ENCODE measurements at regions not wholly inside any gene's neighbourhood (a gene's known extent, or its start where the extent isn't known, plus 50 kb on each side); places are given as distances from the start of the nearest gene placed in this dataset.

GRCh38 chr17:72046643-72047612 lies 73.9 kb upstream of the SOX9 start:
- Histone ChIP-seq H2AFZ (ENCODE audit: low read depth, low read length) (no peak overlapping the region), H3K4me1 (ENCODE audit: insufficient read depth, low read length) (no peaks in the 10 kb centered on the region), H3K36me3 (ENCODE audit: insufficient read depth, low read length) (no peaks in the 10 kb centered on the region), H3K4me3 (ENCODE audit: low read length) (no peak overlapping the region), H3K9me3 (ENCODE audit: low read length) (no peaks in the 10 kb centered on the region), H3K27me3 (ENCODE audit: insufficient read depth, low read length) (no peaks in the 10 kb centered on the region)

- Histone ChIP-seq H3K4me1 (ENCODE audit: insufficient read depth, low read length) (no peaks in the 10 kb centered on the region), H3K9me3 (ENCODE audit: low read length) (no peaks in the 10 kb centered on the region), H2AFZ (ENCODE audit: low read depth, low read length) (no peak overlapping the region), H3K27me3 (ENCODE audit: insufficient read depth, low read length) (no peaks in the 10 kb centered on the region), H3K36me3 (ENCODE audit: insufficient read depth, low read length) (no peaks in the 10 kb centered on the region), H3K4me3 (ENCODE audit: low read length) (no peak overlapping the region)
These were observed 70.9 kb upstream of the SOX9 start for GRCh38 chr17:72049914-72050313.

- H3K4me1 ChIP-seq (ENCODE audit: insufficient read depth, low read length): no peaks in the 10 kb centered on the region
- no peaks in the 10 kb centered on the region for H3K27me3 ChIP-seq (ENCODE audit: insufficient read depth, low read length)
These were observed 67.8 kb upstream of the SOX9 start for GRCh38 chr17:72053036-72053435.

GRCh38 chr17:72053449-72053848 lies 67.4 kb upstream of the SOX9 start:
- no peaks in the 10 kb centered on the region for H3K27me3 ChIP-seq (ENCODE audit: insufficient read depth, low read length)
- H2AFZ ChIP-seq (ENCODE audit: low read depth, low read length): no peak overlapping the region
- no peaks in the 10 kb centered on the region for H3K9me3 ChIP-seq (ENCODE audit: low read length)
- H3K4me1 ChIP-seq (ENCODE audit: insufficient read depth, low read length): no peaks in the 10 kb centered on the region
- H3K4me3 ChIP-seq (ENCODE audit: low read length): no peak overlapping the region
- H3K36me3 ChIP-seq (ENCODE audit: insufficient read depth, low read length): no peaks in the 10 kb centered on the region

More at GRCh38 chr17:72053036-72053435, 67.8 kb upstream of the SOX9 start:
- Histone ChIP-seq H3K9me3 (ENCODE audit: low read length) (no peaks in the 10 kb centered on the region), H3K36me3 (ENCODE audit: insufficient read depth, low read length) (no peaks in the 10 kb centered on the region), H3K4me3 (ENCODE audit: low read length) (no peak overlapping the region), H2AFZ (ENCODE audit: low read depth, low read length) (no peak overlapping the region)

GRCh38 chr17:72056155-72056554 lies 64.7 kb upstream of the SOX9 start:
- Histone ChIP-seq H3K4me1 (ENCODE audit: insufficient read depth, low read length) (no peaks in the 10 kb centered on the region), H3K27me3 (ENCODE audit: insufficient read depth, low read length) (no peaks in the 10 kb centered on the region), H3K4me3 (ENCODE audit: low read length) (no peak overlapping the region), H3K36me3 (ENCODE audit: insufficient read depth, low read length) (no peaks in the 10 kb centered on the region), H2AFZ (ENCODE audit: low read depth, low read length) (no peak overlapping the region), H3K9me3 (ENCODE audit: low read length) (no peaks in the 10 kb centered on the region)

GRCh38 chr17:72056727-72057290 lies 64.0 kb upstream of the SOX9 start:
- H3K4me1 ChIP-seq (ENCODE audit: insufficient read depth, low read length): no peaks in the 10 kb centered on the region
- H3K36me3 ChIP-seq (ENCODE audit: insufficient read depth, low read length): no peaks in the 10 kb centered on the region
- no peaks in the 10 kb centered on the region for H3K27me3 ChIP-seq (ENCODE audit: insufficient read depth, low read length)
- no peak overlapping the region for H3K4me3 ChIP-seq (ENCODE audit: low read length)
- no peaks in the 10 kb centered on the region for H3K9me3 ChIP-seq (ENCODE audit: low read length)
- no peak overlapping the region for H2AFZ ChIP-seq (ENCODE audit: low read depth, low read length)

- Histone ChIP-seq H3K4me1 (ENCODE audit: insufficient read depth, low read length) (no peaks in the 10 kb centered on the region), H3K27me3 (ENCODE audit: insufficient read depth, low read length) (no peaks in the 10 kb centered on the region), H3K4me3 (ENCODE audit: low read length) (no peak overlapping the region), H3K36me3 (ENCODE audit: insufficient read depth, low read length) (no peaks in the 10 kb centered on the region), H2AFZ (ENCODE audit: low read depth, low read length) (no peak overlapping the region), H3K9me3 (ENCODE audit: low read length) (no peaks in the 10 kb centered on the region)
These were observed 60.7 kb upstream of the SOX9 start for GRCh38 chr17:72060084-72060483.

GRCh38 chr17:72063262-72063661 lies 57.6 kb upstream of the SOX9 start:
- Histone ChIP-seq H3K4me3 (ENCODE audit: low read length) (no peak overlapping the region), H3K4me1 (ENCODE audit: insufficient read depth, low read length) (no peaks in the 10 kb centered on the region), H3K27me3 (ENCODE audit: insufficient read depth, low read length) (no peaks in the 10 kb centered on the region), H3K36me3 (ENCODE audit: insufficient read depth, low read length) (no peaks in the 10 kb centered on the region), H3K9me3 (ENCODE audit: low read length) (no peaks in the 10 kb centered on the region), H2AFZ (ENCODE audit: low read depth, low read length) (no peak overlapping the region)

- Histone ChIP-seq H3K4me1 (ENCODE audit: insufficient read depth, low read length) (no peaks in the 10 kb centered on the region), H3K4me3 (ENCODE audit: low read length) (no peak overlapping the region), H3K36me3 (ENCODE audit: insufficient read depth, low read length) (no peaks in the 10 kb centered on the region), H2AFZ (ENCODE audit: low read depth, low read length) (no peak overlapping the region), H3K9me3 (ENCODE audit: low read length) (no peaks in the 10 kb centered on the region), H3K27me3 (ENCODE audit: insufficient read depth, low read length) (no peaks in the 10 kb centered on the region)
These were observed 56.9 kb upstream of the SOX9 start for GRCh38 chr17:72063756-72064450.

- H3K9me3 ChIP-seq (ENCODE audit: low read length): no peaks in the 10 kb centered on the region
- H3K4me1 ChIP-seq (ENCODE audit: insufficient read depth, low read length): no peaks in the 10 kb centered on the region
- no peak overlapping the region for H3K4me3 ChIP-seq (ENCODE audit: low read length)
- H3K36me3 ChIP-seq (ENCODE audit: insufficient read depth, low read length): no peaks in the 10 kb centered on the region
- H2AFZ ChIP-seq (ENCODE audit: low read depth, low read length): no peak overlapping the region
- no peaks in the 10 kb centered on the region for H3K27me3 ChIP-seq (ENCODE audit: insufficient read depth, low read length)
These were observed 56.1 kb upstream of the SOX9 start for GRCh38 chr17:72064606-72065193.

GRCh38 chr17:72065556-72065955 lies 55.3 kb upstream of the SOX9 start:
- no peaks in the 10 kb centered on the region for H3K9me3 ChIP-seq (ENCODE audit: low read length)
- H2AFZ ChIP-seq (ENCODE audit: low read depth, low read length): no peak overlapping the region
- no peak overlapping the region for H3K4me3 ChIP-seq (ENCODE audit: low read length)
- H3K4me1 ChIP-seq (ENCODE audit: insufficient read depth, low read length): no peaks in the 10 kb centered on the region
- no peaks in the 10 kb centered on the region for H3K36me3 ChIP-seq (ENCODE audit: insufficient read depth, low read length)
- H3K27me3 ChIP-seq (ENCODE audit: insufficient read depth, low read length): no peaks in the 10 kb centered on the region

- no peaks in the 10 kb centered on the region for H3K36me3 ChIP-seq (ENCODE audit: insufficient read depth, low read length)
- H3K4me1 ChIP-seq (ENCODE audit: insufficient read depth, low read length): no peaks in the 10 kb centered on the region
- H3K9me3 ChIP-seq (ENCODE audit: low read length): no peaks in the 10 kb centered on the region
- no peak overlapping the region for H2AFZ ChIP-seq (ENCODE audit: low read depth, low read length)
- no peak overlapping the region for H3K4me3 ChIP-seq (ENCODE audit: low read length)
- no peaks in the 10 kb centered on the region for H3K27me3 ChIP-seq (ENCODE audit: insufficient read depth, low read length)
These were observed 52.2 kb upstream of the SOX9 start for GRCh38 chr17:72068643-72069042.
